Omental fat pad (tissue), 3 donors: ENCODE measurements at regions not wholly inside any gene's neighbourhood (a gene's known extent, or its start where the extent isn't known, plus 50 kb on each side); places are given as distances from the start of the nearest gene placed in this dataset.
"Not testable (repeated sequence)": the region's sequence is repeated elsewhere in the genome, so short reads cannot be mapped to it uniquely, and the experiment has no call there.

Source experiments
- ATAC-seq: fragments of 150-250 bp; one replicate; pipeline ENCODE4 v1.9.1; 2016; ENCODE audit warnings: mild to moderate bottlenecking, moderate library complexity; ENCODE audit not compliant: low FRiP score
- DNase-seq: peaks from one replicate; pipeline ENCODE4 v3.0.0-alpha.2; 2019; ENCODE audit warnings: low spot score
- CTCF ChIP-seq, 3 donors: fragments of 450-650 bp; IDR thresholded peaks; one replicate each; pipeline ENCODE4 v1.5.1; 2016 to 2017; ENCODE audit warnings: antibody characterized with exemption in 3 of 3, mild to moderate bottlenecking in 3 of 3, moderate library complexity in 2 of 3

GRCh38 chr1:112126598-112126997 is 137.1 kb upstream of the KCND3 start:
- ATAC-seq, result no peak
- TF ChIP-seq CTCF (IDR thresholded peaks at IDR 0.05), result no peak
- DNase-seq, result no peak

- DNase-seq, ATAC-seq: not testable (repeated sequence)
Observed at GRCh38 chr1:112127606-112128005, 138.1 kb upstream of the KCND3 start.

GRCh38 chr1:112133487-112133886 is 144.0 kb upstream of the KCND3 start:
- no peak for TF ChIP-seq CTCF (IDR thresholded peaks at IDR 0.05)
- no peak for ATAC-seq
- no peak for DNase-seq

GRCh38 chr1:112140743-112141142 is 151.3 kb upstream of the KCND3 start:
- ATAC-seq (no peak), DNase-seq (no peak)
- no peak for TF ChIP-seq CTCF (IDR thresholded peaks at IDR 0.05)

GRCh38 chr1:112141301-112141700 is 151.8 kb upstream of the KCND3 start:
- DNase-seq, result no peak
- no peak for TF ChIP-seq CTCF (IDR thresholded peaks at IDR 0.05)
- no peak for ATAC-seq

GRCh38 chr1:112141923-112142322 is 152.5 kb upstream of the KCND3 start:
- no peak for TF ChIP-seq CTCF (IDR thresholded peaks at IDR 0.05)
- DNase-seq, result no peak
- no peak for ATAC-seq

GRCh38 chr1:112143871-112144441 is 154.5 kb upstream of the KCND3 start:
- no peak for TF ChIP-seq CTCF (IDR thresholded peaks at IDR 0.05)
- no peak for ATAC-seq
- DNase-seq, result no peak
